GF-D8 (cell line): ENCODE measurements at regions not wholly inside any gene's neighbourhood (a gene's known extent, or its start where the extent isn't known, plus 50 kb on each side); places are given as distances from the start of the nearest gene placed in this dataset.

Experiments used
- DNase-seq: peaks from one replicate; lab custom pipeline; 2025; lab: John Stamatoyannopoulos, UW

DNA sequence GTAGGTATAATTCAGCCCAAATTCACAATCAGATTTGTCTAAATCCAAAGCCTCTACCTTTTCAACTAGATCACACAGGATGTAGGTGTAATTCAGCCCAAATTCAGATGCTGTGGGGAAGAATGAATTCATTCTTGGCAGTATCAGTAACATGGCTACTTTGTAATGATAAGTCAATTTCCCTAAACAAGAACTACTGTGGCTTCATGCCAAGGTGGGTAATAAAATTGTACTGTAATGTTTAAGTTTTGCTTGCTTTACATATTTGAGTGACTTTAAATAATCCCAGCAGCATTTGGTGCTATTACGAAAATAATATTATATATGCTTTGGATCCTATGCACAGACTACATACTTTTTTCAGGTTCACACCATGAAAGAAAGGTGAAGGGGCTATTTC, 239.1 kb downstream of the HDGFL1 start:
- DNase-seq: no peak

GRCh38 chr6:22809370-22809769, 240.0 kb downstream of the HDGFL1 start:
- DNase-seq: no peak

- DNase-seq: no peak
Observed at GRCh38 chr6:22819209-22819608, 249.8 kb downstream of the HDGFL1 start.

DNA sequence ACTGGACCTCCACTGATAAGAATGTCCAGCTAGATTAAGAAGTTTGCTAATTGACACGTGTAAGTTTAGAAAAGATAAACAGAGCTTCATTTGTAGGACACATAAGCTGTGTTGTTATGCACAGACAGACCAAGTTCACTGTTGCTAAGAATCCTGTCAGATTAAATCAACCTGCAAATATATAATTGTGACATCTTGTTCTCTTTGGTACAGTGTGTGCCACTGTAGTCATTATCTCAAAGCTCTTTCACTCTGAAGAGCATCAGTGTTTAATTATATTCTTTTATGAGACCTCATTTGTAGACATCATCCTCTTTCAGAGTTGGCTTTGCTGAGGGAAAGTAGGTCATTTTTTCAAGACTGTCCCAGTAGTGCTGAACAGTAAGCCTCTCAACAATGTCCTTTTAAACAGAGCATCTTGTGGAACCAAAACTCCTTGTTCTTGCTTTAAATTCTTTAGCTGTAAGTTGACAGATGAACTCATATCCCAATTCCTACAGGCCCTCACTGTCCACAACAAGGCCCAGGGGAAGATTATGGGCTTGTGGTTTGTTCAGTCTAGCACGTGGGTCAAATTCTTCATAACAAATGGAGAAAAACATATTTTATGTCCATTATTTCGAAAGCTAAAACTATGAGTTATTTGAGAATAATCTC, 252.4 kb downstream of the HDGFL1 start:
- DNase-seq: no peak

DNA sequence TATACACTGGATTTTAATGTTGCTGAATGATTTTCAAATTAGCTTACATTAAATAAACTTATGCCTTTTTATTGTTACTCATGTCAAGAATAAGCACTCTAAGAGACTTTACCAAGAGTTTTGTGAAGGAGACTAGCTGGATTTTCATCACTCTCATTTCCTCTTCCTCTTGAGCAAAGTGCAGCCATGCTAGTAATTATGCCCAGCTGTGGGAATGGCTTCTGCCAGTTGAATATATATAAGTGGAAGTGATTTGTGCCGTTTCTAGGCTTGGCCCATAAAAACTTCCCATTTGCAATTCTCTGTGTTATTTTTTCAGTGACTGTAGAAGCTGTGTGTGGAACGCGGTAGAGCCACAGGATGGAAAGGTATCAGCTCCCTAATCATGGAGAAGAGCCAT, 255.8 kb downstream of the HDGFL1 start:
- DNase-seq: no peak

GRCh38 chr6:22826961-22827360, 257.6 kb downstream of the HDGFL1 start:
- DNase-seq: no peak

DNA sequence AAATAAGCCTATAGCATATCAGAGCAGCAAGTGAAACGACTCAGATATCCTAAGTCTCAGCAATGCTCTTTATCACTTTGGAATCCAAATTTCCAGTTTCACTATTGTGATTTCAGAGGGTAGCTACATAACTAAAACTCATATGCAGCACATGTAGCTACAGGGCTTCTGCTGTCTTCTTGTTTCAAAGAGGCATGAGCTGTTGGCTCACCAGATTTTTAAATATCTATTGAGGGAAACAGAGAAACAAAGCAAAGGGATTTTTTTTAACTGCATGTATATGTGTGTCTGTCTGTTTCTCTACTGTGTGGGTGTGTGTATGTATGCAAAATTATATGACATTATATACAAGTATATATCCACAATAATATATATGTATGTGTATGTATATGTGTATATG, 258.4 kb downstream of the HDGFL1 start:
- no peak for DNase-seq

- DNase-seq: no peak
Observed at GRCh38 chr6:22828179-22829062, 259.1 kb downstream of the HDGFL1 start.

DNA sequence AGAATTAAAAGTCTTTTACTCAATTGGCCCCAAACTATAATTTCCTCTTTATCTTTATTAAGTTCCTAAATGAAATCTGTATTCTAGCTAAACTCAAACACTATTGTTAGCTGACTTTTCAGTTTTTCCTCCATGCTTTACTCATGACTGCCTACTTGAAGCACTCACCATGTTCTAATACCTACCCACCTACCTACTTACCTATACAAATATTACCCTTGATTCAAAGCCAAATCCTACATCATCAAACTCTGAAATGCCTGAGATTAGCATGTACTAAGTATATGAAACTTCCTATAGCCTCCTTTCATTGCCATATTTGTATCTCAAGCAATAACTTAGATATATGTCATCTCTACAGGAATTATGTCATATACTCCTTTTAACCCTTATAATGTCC, 259.7 kb downstream of the HDGFL1 start:
- DNase-seq: no peak

DNA sequence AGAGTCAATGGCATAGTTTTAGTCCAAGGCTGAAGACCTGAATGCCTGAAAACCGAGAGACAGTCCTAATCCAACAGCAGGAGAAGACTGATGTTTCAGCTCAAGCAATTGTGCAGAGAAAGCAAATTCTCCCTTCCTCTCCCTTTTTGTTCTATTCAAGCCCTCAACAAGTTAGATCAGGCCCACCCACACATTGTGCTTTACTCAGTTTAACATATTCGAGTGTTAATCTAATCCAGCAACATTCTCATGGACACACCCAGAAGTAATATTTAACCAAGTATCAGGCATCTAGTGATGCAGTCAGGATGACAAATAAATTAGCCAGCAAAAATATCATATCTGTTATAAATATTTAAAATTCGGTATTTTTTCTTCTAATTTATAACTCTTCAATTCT, 261.1 kb downstream of the HDGFL1 start:
- DNase-seq: no peak

- no peak for DNase-seq
Observed at GRCh38 chr6:22833191-22833590, 263.8 kb downstream of the HDGFL1 start.

- no peak for DNase-seq
Observed at GRCh38 chr6:22838345-22838744, 269.0 kb downstream of the HDGFL1 start.

GRCh38 chr6:22845467-22845866, 276.1 kb downstream of the HDGFL1 start:
- no peak for DNase-seq

DNA sequence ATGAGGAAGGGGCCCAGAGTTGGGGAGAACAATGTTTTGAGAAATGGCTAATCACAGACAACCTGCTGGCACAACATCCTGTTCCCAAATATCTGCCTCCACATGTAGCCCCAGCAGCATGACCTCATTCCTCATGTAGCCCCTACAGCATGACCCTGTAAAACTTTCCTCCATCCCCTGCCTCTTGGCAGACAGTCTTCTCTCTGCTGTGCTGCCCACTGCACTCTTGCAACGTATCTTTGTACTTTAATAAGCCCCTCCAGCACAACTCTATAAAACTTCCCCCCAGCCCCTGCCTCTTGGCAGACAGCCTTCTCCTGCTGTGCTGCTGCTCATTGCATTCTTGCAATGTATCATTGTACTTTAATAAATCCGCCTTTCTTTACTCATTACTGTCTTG, 278.8 kb downstream of the HDGFL1 start:
- no peak for DNase-seq

- DNase-seq: no peak
Observed at GRCh38 chr6:22849921-22850320, 280.6 kb downstream of the HDGFL1 start.

DNA sequence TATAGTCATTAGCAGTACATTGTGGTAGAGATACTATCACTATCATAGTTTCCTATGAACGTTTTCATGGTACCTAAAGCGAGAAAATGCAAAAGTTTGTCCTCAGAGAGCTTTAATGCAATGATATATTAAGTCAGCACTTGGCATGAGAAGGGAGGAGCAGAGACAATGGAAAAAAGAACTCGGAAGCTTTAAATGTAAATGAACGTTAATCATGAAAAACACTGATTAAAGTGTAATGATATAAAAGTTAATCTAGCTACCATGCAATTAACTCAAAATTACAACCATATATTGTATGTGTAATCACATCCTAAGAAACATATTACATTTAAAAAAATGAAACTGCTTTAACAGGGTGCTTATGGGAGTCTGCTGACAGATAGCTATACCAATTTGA, 282.7 kb downstream of the HDGFL1 start:
- DNase-seq: no peak

DNA sequence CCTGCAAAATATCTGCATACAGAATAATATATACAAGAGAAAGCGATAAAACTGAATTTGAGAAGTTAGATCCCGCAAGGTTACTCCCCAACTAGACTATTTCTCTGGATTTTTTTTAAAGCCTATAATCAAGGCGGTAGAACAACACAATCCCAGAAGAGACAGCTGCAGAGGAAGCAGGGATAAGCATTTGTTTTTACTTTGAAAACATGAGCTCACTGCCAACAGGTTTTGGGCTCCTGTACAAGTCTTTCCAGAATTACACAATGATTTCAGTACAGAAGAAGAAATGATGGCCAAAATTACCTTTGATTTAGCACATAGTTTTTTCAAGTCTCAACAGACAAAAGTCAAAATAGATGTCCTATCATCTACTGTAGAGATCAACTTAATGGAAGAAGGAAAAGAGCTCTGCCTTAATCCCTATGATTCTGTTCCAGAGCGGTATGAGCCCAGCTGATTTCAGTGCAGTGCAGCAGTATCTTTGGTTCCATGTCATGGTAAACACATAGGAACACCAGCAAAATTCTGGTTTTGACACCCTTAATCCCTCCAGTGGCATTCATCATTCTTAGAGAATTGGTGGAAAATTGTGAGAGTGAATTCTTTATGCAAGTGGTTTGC, 304.3 kb downstream of the HDGFL1 start:
- no peak for DNase-seq

- DNase-seq: no peak
Observed at GRCh38 chr6:22875845-22876244, 306.5 kb downstream of the HDGFL1 start.

GRCh38 chr6:22878324-22878701, 308.9 kb downstream of the HDGFL1 start:
- DNase-seq: no peak

GRCh38 chr6:22878706-22879105, 309.3 kb downstream of the HDGFL1 start:
- DNase-seq: no peak

GRCh38 chr6:22880686-22881433, 311.5 kb downstream of the HDGFL1 start:
- no peak for DNase-seq

DNA sequence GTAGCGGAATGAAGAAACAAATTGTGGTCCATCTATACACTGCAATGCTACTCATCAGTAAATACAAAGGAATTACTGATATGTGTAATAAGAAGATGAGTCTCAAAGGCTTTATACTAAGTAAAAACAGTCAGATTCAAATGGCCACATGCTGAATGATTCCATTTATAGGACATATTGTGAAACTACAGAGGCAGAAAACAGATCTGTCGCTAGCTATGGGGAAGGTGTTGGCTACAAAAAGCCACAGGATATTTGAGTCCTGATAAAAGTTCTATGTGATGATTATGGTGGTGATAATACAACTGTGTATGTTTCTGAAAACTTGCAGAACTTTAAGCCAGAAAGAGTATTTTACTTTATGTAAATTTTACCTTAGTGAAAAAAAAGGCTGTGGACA, 313.2 kb downstream of the HDGFL1 start:
- no peak for DNase-seq
